VCaP (cell line): ENCODE measurements at regions not wholly inside any gene's neighbourhood (a gene's known extent, or its start where the extent isn't known, plus 50 kb on each side); places are given as distances from the start of the nearest gene placed in this dataset.
"Not testable (repeated sequence)": the region's sequence is repeated elsewhere in the genome, so short reads cannot be mapped to it uniquely, and the experiment has no call there.

Source experiments
- H3K27ac ChIP-seq: fragments of 450-650 bp; 2 replicates; pipeline ENCODE4 v1.5.1; 2017
- TF ChIP-seq, protein P1 (sequence below): fragments of 450-650 bp; conservative IDR thresholded peaks from 2 replicates; pipeline ENCODE4 v1.5.1; 2017; ENCODE audit warnings: mild to moderate bottlenecking, moderate library complexity

DNA sequence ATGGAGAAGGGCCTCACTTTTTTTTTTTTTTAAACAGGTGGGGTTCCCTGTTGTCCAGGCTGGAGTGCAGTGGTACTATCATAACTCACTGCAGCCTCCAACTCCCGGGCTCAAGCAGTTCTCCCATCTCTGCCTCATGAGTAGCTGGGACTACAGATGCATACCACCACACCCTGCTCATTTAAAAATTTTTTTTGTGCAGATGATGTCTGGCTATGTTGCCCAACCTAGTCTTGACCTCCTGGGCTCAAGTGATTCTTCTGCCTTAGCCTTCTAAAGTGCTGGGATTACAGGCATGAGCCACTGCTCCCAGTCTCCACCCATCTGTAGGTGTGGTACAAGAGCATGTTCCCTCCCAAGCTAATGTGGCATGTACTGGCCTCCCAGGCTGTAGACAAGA, 380.6 kb upstream of the AMELY start:
- H3K27ac ChIP-seq, result no peak overlapping the region
- TF ChIP-seq, protein P1, sequence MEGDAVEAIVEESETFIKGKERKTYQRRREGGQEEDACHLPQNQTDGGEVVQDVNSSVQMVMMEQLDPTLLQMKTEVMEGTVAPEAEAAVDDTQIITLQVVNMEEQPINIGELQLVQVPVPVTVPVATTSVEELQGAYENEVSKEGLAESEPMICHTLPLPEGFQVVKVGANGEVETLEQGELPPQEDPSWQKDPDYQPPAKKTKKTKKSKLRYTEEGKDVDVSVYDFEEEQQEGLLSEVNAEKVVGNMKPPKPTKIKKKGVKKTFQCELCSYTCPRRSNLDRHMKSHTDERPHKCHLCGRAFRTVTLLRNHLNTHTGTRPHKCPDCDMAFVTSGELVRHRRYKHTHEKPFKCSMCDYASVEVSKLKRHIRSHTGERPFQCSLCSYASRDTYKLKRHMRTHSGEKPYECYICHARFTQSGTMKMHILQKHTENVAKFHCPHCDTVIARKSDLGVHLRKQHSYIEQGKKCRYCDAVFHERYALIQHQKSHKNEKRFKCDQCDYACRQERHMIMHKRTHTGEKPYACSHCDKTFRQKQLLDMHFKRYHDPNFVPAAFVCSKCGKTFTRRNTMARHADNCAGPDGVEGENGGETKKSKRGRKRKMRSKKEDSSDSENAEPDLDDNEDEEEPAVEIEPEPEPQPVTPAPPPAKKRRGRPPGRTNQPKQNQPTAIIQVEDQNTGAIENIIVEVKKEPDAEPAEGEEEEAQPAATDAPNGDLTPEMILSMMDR, result no peak

DNA sequence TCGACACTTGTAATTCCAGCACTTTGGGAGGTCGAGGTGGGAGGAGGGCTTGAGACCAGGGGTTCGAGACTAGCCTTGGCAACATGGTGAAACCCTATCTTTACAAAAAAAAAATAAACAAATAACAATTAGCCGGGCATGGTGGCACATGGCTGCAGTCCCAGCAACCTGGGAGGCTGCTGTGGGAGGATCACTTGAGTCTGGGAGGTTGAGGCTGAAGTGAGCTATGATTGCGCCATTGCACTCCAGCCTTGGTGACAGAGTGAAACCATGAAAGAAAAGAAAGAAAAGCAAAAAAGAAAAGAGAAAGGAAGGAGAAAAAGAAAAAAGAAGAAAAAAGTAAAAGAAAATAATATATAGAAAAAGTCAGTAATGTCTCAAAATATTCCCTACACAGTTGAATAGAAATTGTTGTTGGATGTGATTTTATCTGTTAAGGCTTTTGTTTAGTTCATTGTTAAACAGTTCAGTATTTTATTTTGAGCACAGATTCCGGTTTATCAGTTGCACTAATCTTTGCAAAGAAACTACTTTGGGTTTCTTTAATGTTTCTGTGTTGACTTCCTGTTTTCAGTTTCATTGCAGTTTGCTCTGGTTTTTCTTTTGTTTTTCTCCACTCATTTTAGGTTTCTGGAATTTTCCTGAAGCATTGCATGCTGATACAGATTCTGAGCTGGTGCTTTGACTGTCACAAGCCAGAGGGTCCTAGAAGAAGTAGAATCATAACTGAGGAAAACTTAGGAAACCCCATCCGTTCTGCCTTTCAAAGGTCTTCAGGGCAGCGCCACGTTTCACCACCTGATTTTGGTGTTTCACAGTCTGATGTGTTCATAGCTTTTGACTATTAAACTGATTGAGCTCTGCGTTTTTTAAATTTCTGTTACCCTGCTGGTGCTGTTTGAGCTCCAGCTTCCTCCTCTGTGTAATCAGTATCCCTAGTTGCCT, 378.6 kb upstream of the AMELY start:
- no peak overlapping the region for H3K27ac ChIP-seq
- TF ChIP-seq, protein P1, result no peak

DNA sequence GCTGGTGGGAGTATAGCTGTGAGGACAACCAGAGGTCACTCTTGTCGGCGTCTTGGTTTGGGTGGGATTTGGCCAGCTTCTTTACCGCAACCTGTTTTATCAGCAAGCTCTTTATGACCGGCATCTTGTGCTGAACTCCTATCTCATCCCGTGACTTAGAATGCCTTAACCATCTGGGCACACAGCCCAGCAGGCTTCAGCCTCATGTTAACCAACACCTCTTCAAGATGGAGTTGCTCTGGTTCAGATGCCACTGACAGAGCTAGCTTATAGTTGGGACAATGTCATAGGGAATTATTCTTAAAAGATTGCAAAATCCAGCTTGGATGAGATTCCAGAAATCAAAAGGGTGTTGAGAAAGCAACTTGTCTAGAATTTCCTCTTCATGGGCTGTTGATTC, 377.1 kb upstream of the AMELY start:
- H3K27ac ChIP-seq, result no peak overlapping the region
- TF ChIP-seq, protein P1, result no peak

DNA sequence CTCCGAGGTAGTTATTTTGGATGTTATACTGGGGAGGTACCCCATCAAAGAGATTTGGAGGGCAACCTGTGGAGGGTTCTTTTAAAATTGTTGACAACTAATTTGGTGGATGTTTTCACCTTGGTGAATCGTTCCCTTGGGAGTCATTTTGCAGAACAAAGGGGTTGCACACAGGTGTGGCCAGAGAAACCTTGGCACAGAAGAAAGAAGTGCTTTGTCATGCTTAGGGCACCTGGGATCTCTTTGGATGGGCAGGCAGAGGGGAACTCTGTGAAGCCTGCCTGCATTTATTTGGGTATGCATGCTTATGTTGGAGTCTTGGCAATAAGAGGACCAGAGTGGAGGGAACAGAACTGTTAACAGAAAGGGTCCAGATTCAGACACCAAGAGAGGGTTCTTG, 376.4 kb upstream of the AMELY start:
- H3K27ac ChIP-seq, result not testable (repeated sequence)

DNA sequence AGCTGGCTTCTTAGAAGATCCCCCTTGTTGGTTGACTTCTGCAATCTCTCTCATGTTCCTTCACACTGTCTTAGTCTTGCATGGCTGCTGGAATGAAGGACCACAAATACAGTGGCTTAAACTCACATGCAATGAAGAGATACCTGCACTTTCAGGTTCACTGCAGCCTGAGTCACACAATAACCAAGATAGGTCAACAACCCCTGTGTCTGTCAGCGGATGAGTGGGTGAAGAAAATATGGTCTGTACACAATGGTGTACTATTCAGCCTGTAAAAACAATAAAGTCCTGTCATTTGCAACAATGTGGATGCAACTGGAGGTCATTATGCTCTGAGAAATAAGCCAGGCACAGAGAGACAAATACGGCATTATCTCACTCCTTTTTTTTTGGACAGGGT, 373.8 kb upstream of the AMELY start:
- no peak overlapping the region for H3K27ac ChIP-seq
- TF ChIP-seq, protein P1, result no peak

DNA sequence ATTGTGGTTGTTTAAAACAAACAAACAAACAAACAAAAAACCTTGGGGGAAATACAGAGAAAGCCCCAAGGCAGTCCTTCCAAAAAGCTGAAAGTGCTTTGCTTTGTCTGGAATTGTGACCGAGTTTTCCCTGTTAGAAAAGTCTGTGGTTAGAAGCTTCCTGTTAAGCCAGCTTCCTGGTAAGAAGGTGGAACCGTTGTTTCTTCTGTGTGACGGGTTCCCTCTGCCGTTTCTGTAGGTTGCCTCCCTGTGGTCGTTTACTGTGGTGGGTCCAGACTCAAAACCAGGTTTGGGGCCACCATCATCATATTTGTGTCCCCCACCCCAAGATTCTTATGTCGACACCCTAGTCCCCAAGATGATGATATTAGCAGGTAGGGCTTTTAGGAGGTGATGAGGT, 371.4 kb upstream of the AMELY start:
- H3K27ac ChIP-seq, result no peak overlapping the region
- TF ChIP-seq, protein P1, result no peak

DNA sequence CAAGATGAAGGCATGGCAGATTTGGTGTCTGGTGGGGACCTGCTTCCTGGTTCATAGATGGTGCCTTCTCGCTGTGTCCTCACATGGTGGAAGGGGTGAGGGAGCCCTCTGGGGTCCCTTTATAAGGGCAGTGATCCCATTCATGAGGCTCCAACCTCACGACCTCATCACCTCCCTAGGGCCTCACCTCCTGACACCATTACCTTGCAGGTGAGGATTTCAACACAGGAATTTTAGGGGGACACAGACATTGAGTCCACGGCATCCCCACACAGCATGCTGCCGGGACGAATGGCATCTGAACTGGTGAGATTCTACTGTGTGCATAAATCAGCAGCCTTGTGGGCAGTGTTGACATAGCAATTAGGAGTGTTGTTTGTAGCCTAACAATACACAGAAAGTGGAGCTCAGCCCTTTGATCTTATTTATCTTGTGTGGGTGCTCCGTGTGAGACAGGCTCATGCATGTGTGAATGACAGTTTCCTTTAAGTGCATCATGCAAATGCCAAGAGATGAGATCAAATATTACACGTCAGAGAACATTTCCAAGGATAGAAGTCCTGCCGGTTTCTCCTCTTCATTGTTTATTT, 368.7 kb upstream of the AMELY start:
- H3K27ac ChIP-seq, result not testable (repeated sequence)

DNA sequence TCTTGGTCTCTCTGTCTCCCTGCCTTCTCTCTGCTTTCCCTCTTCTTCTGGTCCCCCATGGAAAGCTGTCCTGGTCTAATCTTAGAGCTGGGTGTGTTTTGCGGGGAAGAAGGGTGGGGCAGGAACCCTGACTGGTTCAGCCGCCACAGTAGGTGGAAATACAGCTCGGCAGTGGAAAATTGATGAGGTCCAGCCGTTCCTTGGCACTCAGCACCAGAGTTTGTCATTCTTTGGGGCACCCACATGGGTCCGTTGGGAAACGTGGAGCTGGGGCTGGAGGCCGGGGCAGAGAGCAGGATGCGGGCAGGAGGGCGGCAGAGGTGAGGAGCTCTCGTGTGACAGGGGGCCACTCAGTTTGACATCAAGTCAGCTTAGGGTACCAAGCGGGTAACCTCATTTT, 364.2 kb upstream of the AMELY start:
- TF ChIP-seq, protein P1, result no peak
- no peak overlapping the region for H3K27ac ChIP-seq
